NCI-H748 (cell line): ENCODE measurements at regions not wholly inside any gene's neighbourhood (a gene's known extent, or its start where the extent isn't known, plus 50 kb on each side); places are given as distances from the start of the nearest gene placed in this dataset.

Experiments
- DNase-seq: peaks from one replicate; lab custom pipeline; 2025; ENCODE audit not compliant: unreplicated experiment; lab: John Stamatoyannopoulos, UW

- no peak for DNase-seq
These were observed 341.8 kb downstream of the C12orf50 start for GRCh38 chr12:87687362-87687761.

GRCh38 chr12:87685696-87686095 is 343.5 kb downstream of the C12orf50 start:
- DNase-seq = no peak

GRCh38 chr12:87679251-87679650 is 349.9 kb downstream of the C12orf50 start:
- no peak for DNase-seq

- peak; percentile 20 for DNase-seq
These were observed 350.7 kb downstream of the C12orf50 start for GRCh38 chr12:87678453-87678852.

GRCh38 chr12:87676731-87677130 is 352.5 kb downstream of the C12orf50 start:
- DNase-seq = no peak

- DNase-seq = no peak
These were observed 357.4 kb downstream of the C12orf50 start for GRCh38 chr12:87671757-87672156.

DNA sequence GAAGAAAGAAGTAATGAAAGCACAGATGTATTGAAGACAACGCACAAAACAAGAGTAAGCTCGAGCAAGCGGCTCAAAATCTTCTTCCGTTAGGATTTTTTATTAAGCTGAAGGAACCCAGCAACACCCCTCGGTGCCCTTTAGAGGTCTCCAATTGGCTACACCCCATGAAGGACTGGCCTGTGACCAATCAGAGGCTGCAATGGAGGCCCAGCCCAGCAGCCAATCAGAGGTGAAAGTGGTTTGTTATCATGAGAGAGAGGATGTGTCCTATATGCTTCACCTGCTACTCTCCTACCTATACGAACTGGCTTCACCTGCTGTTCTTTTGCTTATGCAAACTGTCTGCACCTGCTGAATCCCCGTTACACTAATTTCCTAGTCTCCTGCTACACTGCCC is 358.8 kb downstream of the C12orf50 start:
- peak; percentile 99 for DNase-seq

DNA sequence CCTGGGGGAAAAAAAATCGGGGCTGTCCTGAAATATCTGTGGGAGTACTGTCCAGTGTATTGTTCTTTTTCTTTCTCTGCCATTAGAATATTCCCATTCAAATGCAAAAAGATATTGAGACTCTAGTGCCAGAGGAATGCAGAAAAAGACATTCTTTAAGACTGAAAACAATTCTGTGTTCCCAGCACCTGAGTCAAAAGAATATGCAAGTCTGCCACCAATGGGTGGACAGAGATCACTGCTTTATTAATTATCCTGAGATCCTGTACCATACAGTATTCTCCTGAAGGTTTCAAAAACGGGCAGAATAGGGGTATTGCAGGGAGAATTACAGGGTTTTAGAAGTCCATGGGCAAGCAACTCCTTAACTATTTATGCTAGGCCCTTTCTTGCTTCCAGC is 361.8 kb downstream of the C12orf50 start:
- peak; percentile 69 for DNase-seq

GRCh38 chr12:87661786-87662377 is 367.3 kb downstream of the C12orf50 start:
- peak; percentile 68 for DNase-seq

GRCh38 chr12:87660987-87661774 is 368.0 kb downstream of the C12orf50 start:
- peak; percentile 20 for DNase-seq

GRCh38 chr12:87660291-87660690 is 368.9 kb downstream of the C12orf50 start:
- no peak for DNase-seq

GRCh38 chr12:87656311-87656710 is 372.9 kb downstream of the C12orf50 start:
- peak; percentile 52 for DNase-seq

DNA sequence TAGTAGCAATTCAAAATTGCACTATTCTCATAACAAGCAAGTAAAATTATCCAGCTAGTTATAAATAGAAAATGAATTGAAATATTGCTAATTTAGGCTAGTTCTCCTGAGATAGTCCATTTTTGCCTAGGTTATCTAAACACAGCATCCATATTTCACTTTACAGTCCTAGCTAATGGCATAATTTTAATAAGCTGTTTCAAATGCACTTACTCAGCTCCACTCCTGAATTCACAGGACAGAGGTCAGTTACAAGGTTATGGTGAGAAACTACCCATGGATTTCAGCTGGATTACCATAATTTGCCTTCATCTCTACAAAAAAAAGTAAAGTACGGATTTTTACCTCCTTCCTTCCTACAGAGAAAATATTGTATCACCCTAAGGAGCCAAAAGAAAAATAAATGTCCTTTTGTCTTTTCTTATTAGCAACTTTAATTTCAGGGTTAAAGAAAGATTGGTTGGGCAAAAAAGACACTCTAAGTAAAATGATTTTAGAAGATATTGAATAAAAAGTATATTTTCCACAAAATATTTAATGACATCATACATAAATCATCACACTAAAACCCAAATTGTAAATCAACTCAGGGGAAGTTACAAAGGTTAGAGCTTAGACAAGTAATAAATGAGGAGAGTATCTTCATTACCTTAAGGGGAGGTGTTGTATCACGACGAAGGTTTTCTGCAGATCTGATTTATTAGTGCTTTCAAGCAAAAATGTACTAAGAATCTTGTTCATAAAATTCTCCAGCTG is 377.4 kb downstream of the C12orf50 start:
- DNase-seq = no peak

GRCh38 chr12:87642245-87642644 is 387.0 kb downstream of the C12orf50 start:
- no peak for DNase-seq

DNA sequence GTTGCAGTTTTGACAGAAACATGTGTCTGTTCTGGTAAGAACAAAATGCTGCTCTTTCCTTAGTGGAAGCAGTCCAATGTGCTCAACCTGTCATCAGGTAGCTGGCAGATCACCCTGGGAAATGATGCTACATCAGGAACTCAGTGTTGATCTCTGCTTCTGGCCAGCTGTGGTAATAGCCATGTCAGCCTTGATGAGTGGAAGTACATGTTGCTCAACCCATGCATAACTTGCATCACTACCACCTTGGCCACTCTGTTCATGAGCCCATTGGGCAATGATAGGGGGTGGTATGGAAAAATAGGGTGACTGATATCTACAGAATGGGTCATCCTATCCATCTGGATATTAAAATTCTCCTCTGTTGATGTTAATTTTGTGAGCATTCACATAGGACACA is 411.0 kb downstream of the C12orf50 start:
- DNase-seq = no peak

DNA sequence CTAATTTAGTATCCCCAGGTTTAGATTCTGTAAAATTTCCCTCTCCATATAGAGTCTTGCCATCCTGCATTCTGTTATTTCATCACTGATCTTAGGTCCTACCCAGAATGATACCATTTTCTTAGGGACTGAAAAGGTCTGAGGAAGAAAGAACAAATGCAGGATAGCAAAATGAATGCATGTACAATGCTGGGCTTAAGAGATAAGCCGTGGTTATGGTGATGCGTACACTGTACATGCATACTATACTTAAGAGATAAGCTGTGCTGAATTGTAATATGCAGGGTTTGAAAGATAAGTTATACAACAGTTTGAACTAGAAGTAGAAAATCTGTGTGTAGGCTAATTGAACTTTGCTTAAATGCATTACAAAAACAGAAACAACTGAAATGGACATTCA is 416.2 kb downstream of the C12orf50 start:
- no peak for DNase-seq

- DNase-seq = no peak
These were observed 420.9 kb downstream of the C12orf50 start for GRCh38 chr12:87608321-87608720.

DNA sequence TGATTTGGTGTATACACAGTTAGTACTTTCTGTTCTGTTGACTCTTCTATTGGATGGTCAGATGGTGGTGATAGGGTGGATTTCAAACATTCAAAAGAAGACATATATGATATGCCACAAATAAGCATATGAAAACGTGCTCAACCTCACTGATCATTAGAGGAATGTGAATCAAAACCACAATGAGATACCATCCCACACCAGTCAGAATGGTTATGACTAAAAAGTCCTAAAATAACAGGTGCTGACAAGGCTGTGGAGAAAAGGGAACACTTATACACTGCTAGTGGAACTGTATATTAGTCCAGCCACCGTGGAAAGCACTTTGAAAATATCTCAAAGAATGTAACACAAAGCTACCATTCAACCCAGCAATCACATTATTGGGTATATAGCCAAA is 425.5 kb downstream of the C12orf50 start:
- no peak for DNase-seq

DNA sequence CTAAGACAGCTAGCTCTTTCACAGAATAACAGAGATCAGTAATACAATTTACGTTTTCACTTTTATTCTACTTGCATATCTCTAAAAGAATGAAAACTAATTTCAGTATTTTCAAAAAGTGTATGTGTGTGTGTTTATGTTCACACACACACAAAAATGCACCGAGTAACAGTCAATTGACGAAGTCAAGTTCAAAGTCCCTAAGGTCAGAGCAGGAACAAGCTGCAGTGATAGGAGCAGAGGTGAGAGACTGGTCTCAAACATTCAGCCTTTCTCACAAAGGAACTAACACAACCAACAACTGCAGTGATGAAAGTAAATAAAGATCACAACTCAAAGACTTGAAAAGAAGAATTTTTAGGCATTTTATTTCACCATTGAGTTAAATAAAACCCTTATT is 429.7 kb downstream of the C12orf50 start:
- DNase-seq = no peak

- DNase-seq = no peak
These were observed 432.1 kb downstream of the C12orf50 start for GRCh38 chr12:87597114-87597513.

GRCh38 chr12:87596636-87597035 is 432.6 kb downstream of the C12orf50 start:
- DNase-seq = no peak

DNA sequence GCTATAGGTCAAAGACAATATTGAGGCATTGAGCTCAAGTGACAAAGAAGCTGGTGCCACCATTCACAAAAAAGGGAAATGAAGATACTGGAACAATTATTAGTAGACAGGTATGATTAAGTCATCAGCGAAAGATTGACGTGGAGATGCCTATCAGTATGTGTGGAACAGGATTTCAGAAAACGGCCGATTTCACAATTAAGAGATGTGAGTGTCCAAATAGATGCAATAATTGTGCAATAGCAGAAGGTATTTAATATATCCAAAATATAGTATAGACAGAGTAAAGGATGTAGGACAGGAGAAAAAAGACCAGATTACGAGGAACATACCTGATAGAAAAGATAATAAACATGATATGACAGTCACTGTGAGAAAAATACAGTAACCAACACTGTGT is 433.1 kb downstream of the C12orf50 start:
- no peak for DNase-seq
